ENCODE measurements at regions not wholly inside any gene's neighbourhood (a gene's known extent, or its start where the extent isn't known, plus 50 kb on each side); places are given as distances from the start of the nearest gene placed in this dataset.

DNA sequence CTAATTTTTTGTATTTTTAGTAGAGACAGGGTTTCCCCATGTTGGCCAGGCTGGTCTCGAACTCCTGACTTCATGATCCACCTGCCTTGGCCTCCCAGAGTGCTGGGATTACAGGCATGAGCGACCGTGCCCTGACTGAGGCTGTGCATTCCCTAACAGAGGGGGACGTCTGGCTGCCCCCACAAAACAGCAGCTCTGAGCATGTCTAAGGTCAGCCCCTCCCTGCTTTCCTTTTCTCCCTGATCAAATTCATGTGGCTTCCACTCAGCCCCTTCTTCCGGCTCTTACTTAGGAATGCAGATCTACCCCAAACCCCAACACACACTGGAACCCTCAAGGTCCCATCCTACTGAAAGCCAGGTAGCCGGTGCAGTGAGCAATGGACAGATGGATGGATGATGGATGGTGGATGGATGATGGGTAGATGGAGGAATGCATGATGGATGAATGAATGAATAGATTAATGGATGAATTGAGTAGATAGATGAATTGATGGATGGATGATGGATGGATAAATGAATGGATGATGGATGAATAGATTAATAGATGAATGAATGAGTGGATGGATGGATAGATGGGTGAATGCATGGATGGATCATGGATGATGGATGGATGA is 91.5 kb upstream of the BHLHE23 start:
- Histone ChIP-seq H3K4me1 (ENCODE audit: control insufficient read depth, extremely low read depth, insufficient read depth, low read length) (peaks cover 4% of the 10 kb centered on the region), H3K27me3 (ENCODE audit: control insufficient read depth in 2 of 2, insufficient read depth in 2 of 2, low read length in 2 of 2) (no peaks in the 10 kb centered on the region), H3K9ac (replicated peaks; ENCODE audit: extremely low read depth, insufficient read depth, low read length) (no peak overlapping the region), H4K20me1 (replicated peaks; ENCODE audit: control insufficient read depth, extremely low read depth, insufficient read depth, low read length) (no peaks in the 10 kb centered on the region), H3K27ac (ENCODE audit: insufficient read depth, low read depth, low read length) (no peak overlapping the region), H3K9me1 (replicated peaks; ENCODE audit: control insufficient read depth, extremely low read depth, insufficient read depth, low read length) (no peaks in the 10 kb centered on the region), H3K4me3 (replicated peaks in 1 of 3; ENCODE audit: insufficient read depth in 1 of 3, low read depth in 1 of 3, low read length in 3 of 3) (no peak overlapping the region), H2AFZ (ENCODE audit: low read depth, low read length) (no peak overlapping the region), H3K79me2 (ENCODE audit: control insufficient read depth, insufficient read depth, low read length) (no peaks in the 10 kb centered on the region), H3K9me3 (replicated peaks; ENCODE audit: control insufficient read depth, insufficient read depth, low read length) (no peaks in the 10 kb centered on the region), H3K4me2 (ENCODE audit: insufficient read depth, low read length) (no peak overlapping the region), H3K36me3 (ENCODE audit: control insufficient read depth in 2 of 2, extremely low read depth in 1 of 2, insufficient read depth in 2 of 2, low read length in 2 of 2) (no peaks in the 10 kb centered on the region)
- BruUV-seq (replicated peaks), result no TSS peak
- TF ChIP-seq EZH2 (IDR thresholded peaks at IDR 0.05; ENCODE audit: borderline replicate concordance, low read depth, low read length, severe bottlenecking) (no peak), POLR2AphosphoS5 (IDR thresholded peaks at IDR 0.05; ENCODE audit: insufficient read depth, low read depth, low read length) (no peak), POLR2A (IDR thresholded peaks at IDR 0.05; ENCODE audit: low read depth, low read length) (no peak), FOS (IDR thresholded peaks at IDR 0.05; ENCODE audit: borderline replicate concordance, insufficient read depth, low read length) (no peak), GATA2 (IDR thresholded peaks at IDR 0.05; ENCODE audit: insufficient read depth, insufficient read length, low read depth, low read length) (no peak), MYC (IDR thresholded peaks at IDR 0.05; ENCODE audit: low read depth, low read length) (no peak), JUN (IDR thresholded peaks at IDR 0.05; ENCODE audit: borderline replicate concordance, insufficient read depth, insufficient read length, low read depth) (no peak)
- TF ChIP-seq, protein P1, sequence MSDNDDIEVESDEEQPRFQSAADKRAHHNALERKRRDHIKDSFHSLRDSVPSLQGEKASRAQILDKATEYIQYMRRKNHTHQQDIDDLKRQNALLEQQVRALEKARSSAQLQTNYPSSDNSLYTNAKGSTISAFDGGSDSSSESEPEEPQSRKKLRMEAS (IDR thresholded peaks at IDR 0.05; ENCODE audit: insufficient read depth, insufficient read length), result no peak
- TF ChIP-seq, protein P2, sequence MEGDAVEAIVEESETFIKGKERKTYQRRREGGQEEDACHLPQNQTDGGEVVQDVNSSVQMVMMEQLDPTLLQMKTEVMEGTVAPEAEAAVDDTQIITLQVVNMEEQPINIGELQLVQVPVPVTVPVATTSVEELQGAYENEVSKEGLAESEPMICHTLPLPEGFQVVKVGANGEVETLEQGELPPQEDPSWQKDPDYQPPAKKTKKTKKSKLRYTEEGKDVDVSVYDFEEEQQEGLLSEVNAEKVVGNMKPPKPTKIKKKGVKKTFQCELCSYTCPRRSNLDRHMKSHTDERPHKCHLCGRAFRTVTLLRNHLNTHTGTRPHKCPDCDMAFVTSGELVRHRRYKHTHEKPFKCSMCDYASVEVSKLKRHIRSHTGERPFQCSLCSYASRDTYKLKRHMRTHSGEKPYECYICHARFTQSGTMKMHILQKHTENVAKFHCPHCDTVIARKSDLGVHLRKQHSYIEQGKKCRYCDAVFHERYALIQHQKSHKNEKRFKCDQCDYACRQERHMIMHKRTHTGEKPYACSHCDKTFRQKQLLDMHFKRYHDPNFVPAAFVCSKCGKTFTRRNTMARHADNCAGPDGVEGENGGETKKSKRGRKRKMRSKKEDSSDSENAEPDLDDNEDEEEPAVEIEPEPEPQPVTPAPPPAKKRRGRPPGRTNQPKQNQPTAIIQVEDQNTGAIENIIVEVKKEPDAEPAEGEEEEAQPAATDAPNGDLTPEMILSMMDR (IDR thresholded peaks at IDR 0.05; ENCODE audit: extremely low read depth in 1 of 2, insufficient read depth in 1 of 2, low read depth in 1 of 2, low read length in 2 of 2), result no peak
- ChIA-PET POLR2A (no interaction called here), CTCF (no interaction called here)
- no peak for FAIRE-seq
- DNase-seq (ENCODE audit: low read depth, low spot score), result no peak
- intact Hi-C loops (cut with micrococcal nuclease), result no loop called here
- dilution Hi-C loops (cut with MboI; ENCODE audit: extremely low pct_ligation_motif_present, low sequenced_read_pairs), result no loop called here
